ENCODE measurements at regions not wholly inside any gene's neighbourhood (a gene's known extent, or its start where the extent isn't known, plus 50 kb on each side); places are given as distances from the start of the nearest gene placed in this dataset.

GRCh38 chr15:96225642-96226259 is 104.7 kb upstream of the NR2F2 start:
- Mint-ChIP-seq H3K27me3 (peaks cover 0 to 47% (median 15%) of the 10 kb centered on the region in 5 donors), H3K4me1 (no peaks in the 10 kb centered on the region), H3K9me3 (peaks cover 0 to 11% (median 0%) of the 10 kb centered on the region in 9 donors), H3K4me3 (no peak overlapping the region), H3K36me3 (no peaks in the 10 kb centered on the region), H3K27ac (no peak overlapping the region)
- POLR2A ChIA-PET: no interaction called here
- ATAC-seq (no peak), DNase-seq (no peak)

GRCh38 chr15:96230526-96231181 is 99.8 kb upstream of the NR2F2 start:
- no peak for DNase-seq
- peaks cover 0 to 11% (median 2%) of the 10 kb centered on the region in 9 donors for H3K9me3 Mint-ChIP-seq
- H3K4me3 Mint-ChIP-seq: no peak overlapping the region
- H3K27me3 Mint-ChIP-seq: peaks cover 0 to 21% (median 0%) of the 10 kb centered on the region in 5 donors
- no peak overlapping the region for H3K27ac Mint-ChIP-seq
- ATAC-seq: no peak
- H3K4me1 Mint-ChIP-seq: no peaks in the 10 kb centered on the region
- H3K36me3 Mint-ChIP-seq: no peaks in the 10 kb centered on the region
- POLR2A ChIA-PET: no interaction called here

DNA sequence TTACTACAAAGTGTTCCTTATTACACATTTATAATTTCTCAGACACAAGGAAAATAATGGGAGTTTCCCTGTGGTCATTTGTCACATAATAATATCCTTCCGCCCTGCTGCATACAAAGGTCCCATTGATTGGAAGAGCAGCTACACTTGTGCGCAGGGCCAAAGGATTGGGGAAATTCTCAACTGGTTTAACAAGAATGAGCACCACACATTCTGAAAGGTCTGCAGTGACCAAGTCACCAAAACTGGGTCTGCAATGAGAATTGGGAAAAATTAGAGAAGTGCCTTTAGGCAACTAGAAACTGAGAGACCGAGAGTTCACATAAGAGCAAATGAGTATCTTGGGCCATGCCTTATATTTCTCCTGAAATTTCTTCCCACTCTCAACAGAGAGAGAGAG is 98.2 kb upstream of the NR2F2 start:
- H3K27me3 Mint-ChIP-seq: peaks cover 0 to 9% (median 0%) of the 10 kb centered on the region in 5 donors
- POLR2A ChIA-PET: no interaction called here
- ATAC-seq (no peak), DNase-seq (no peak)
- no peaks in the 10 kb centered on the region for H3K4me1 Mint-ChIP-seq
- no peak overlapping the region for H3K4me3 Mint-ChIP-seq
- no peaks in the 10 kb centered on the region for H3K36me3 Mint-ChIP-seq
- H3K27ac Mint-ChIP-seq: no peak overlapping the region
- peaks cover 0 to 11% (median 0%) of the 10 kb centered on the region in 9 donors for H3K9me3 Mint-ChIP-seq

DNA sequence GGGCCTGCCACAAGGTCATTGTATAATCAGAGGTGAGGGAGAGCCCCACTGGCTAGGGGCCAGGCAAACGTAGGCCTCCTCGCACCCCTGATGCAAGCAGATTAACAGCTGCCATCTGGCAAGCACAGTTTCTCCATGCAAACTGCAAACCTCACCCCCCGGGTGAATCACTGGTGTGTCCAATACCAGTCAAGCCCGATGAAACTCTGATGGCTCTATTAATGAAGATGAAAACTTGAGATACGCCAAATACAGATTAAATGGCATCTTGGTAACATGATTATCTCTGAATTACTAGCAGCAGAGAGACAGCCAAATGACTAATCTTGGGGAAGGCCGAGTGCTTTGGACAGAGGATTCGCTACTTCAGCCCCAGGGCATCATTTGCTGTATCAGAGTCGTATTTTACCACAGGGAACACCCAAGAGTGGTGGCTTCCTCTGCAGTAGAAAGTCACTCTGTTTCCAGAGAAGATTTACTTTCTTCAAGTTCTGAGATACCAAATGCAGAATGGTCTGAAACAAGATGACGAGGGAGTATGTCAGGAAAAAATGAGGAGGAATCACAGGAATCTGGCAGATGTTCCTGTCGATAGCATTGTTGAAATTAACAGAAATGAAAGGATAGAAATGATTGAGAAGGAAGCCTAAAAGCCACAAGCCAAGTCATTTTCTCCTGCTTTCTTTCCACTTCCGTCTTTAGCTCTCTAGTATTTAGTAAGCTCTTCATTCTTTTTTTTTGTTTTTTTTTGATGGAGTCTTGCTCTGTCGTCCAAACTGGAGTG is 96.2 kb upstream of the NR2F2 start:
- Mint-ChIP-seq H3K27me3 (peaks cover 0 to 1% (median 0%) of the 10 kb centered on the region in 5 donors), H3K4me1 (no peaks in the 10 kb centered on the region), H3K4me3 (no peak overlapping the region), H3K9me3 (peaks cover 0 to 11% (median 0%) of the 10 kb centered on the region in 9 donors), H3K36me3 (no peaks in the 10 kb centered on the region), H3K27ac (no peak overlapping the region)
- POLR2A ChIA-PET: no interaction called here
- DNase-seq (no peak), ATAC-seq (no peak)

- Mint-ChIP-seq H3K4me1 (no peaks in the 10 kb centered on the region), H3K36me3 (no peaks in the 10 kb centered on the region), H3K27me3 (peaks cover 0 to 2% (median 0%) of the 10 kb centered on the region in 5 donors), H3K9me3 (peaks cover 0 to 4% (median 0%) of the 10 kb centered on the region in 9 donors), H3K4me3 (no peak overlapping the region), H3K27ac (no peak overlapping the region)
- no peak for DNase-seq
- POLR2A ChIA-PET: no interaction called here
- ATAC-seq: no peak
These were observed 93.5 kb upstream of the NR2F2 start for GRCh38 chr15:96237002-96237401.

DNA sequence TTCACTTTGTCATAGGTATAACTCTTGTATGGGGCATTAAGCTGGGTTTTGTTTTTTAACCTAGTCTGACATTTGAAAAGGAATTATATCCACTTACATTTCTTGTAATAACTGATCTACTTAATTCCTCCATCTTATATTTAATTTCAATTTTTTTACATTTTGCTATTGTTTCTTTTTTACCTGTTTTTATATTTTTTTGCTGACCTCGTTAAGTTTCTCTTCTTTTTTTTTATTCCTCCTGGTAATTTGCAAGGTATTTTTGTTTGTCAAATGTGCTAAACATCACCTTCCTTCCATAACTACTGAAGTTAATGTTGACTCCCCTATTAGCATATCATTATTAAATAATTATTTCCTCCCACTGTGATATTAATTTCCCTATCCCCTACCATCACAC is 87.7 kb upstream of the NR2F2 start:
- no peak overlapping the region for H3K27ac Mint-ChIP-seq
- no peaks in the 10 kb centered on the region for H3K4me1 Mint-ChIP-seq
- no peak for DNase-seq
- H3K9me3 Mint-ChIP-seq: peaks cover 0 to 10% (median 2%) of the 10 kb centered on the region in 9 donors
- ATAC-seq: no peak
- no peak overlapping the region for H3K4me3 Mint-ChIP-seq
- peaks cover 6 to 29% (median 8%) of the 10 kb centered on the region in 5 donors for H3K27me3 Mint-ChIP-seq
- H3K36me3 Mint-ChIP-seq: peaks cover 0 to 5% (median 0%) of the 10 kb centered on the region in 3 donors
- POLR2A ChIA-PET: no interaction called here

DNA sequence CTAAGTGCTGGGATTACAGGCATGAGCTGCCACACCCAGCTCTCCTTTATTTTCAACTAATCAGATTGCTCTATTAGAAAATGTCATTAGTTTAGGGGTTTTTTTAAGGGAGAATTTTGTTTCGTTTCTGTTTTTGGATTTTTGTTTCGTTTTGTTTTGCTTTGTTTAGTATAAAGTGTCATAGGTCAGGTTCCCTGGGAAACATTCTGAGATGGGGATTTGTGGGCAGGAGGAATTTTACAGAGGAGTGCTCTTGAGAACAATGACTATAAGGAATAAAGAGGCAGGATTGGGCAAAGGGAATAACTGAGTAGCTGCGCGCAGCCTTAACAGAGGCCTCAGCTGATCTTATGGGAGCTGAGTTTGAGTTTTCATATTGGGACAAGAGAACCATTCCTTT is 86.8 kb upstream of the NR2F2 start:
- ATAC-seq: no peak
- H3K4me1 Mint-ChIP-seq: no peaks in the 10 kb centered on the region
- peaks cover 0 to 13% (median 4%) of the 10 kb centered on the region in 9 donors for H3K9me3 Mint-ChIP-seq
- H3K27me3 Mint-ChIP-seq: peaks cover 8 to 29% (median 10%) of the 10 kb centered on the region in 5 donors
- no peak overlapping the region for H3K27ac Mint-ChIP-seq
- POLR2A ChIA-PET: no interaction called here
- H3K36me3 Mint-ChIP-seq: peaks cover 0 to 5% (median 0%) of the 10 kb centered on the region in 3 donors
- H3K4me3 Mint-ChIP-seq: no peak overlapping the region
- no peak for DNase-seq

GRCh38 chr15:96245252-96245651 is 85.2 kb upstream of the NR2F2 start:
- POLR2A ChIA-PET: no interaction called here
- no peaks in the 10 kb centered on the region for H3K4me1 Mint-ChIP-seq
- H3K9me3 Mint-ChIP-seq: peaks cover 0 to 13% (median 4%) of the 10 kb centered on the region in 9 donors
- no peak overlapping the region for H3K4me3 Mint-ChIP-seq
- H3K36me3 Mint-ChIP-seq: peaks cover 0 to 5% (median 0%) of the 10 kb centered on the region in 3 donors
- no peak for DNase-seq
- peaks cover 9 to 29% (median 14%) of the 10 kb centered on the region in 5 donors for H3K27me3 Mint-ChIP-seq
- H3K27ac Mint-ChIP-seq: no peak overlapping the region
- ATAC-seq: no peak

GRCh38 chr15:96246057-96246456 is 84.4 kb upstream of the NR2F2 start:
- Mint-ChIP-seq H3K9me3 (peaks cover 2 to 13% (median 4%) of the 10 kb centered on the region in 9 donors), H3K27ac (no peak overlapping the region), H3K4me3 (no peak overlapping the region), H3K36me3 (peaks cover 0 to 5% (median 0%) of the 10 kb centered on the region in 3 donors), H3K4me1 (no peaks in the 10 kb centered on the region), H3K27me3 (peaks cover 11 to 33% (median 16%) of the 10 kb centered on the region in 5 donors)
- POLR2A ChIA-PET: no interaction called here
- no peak for ATAC-seq
- no peak for DNase-seq

DNA sequence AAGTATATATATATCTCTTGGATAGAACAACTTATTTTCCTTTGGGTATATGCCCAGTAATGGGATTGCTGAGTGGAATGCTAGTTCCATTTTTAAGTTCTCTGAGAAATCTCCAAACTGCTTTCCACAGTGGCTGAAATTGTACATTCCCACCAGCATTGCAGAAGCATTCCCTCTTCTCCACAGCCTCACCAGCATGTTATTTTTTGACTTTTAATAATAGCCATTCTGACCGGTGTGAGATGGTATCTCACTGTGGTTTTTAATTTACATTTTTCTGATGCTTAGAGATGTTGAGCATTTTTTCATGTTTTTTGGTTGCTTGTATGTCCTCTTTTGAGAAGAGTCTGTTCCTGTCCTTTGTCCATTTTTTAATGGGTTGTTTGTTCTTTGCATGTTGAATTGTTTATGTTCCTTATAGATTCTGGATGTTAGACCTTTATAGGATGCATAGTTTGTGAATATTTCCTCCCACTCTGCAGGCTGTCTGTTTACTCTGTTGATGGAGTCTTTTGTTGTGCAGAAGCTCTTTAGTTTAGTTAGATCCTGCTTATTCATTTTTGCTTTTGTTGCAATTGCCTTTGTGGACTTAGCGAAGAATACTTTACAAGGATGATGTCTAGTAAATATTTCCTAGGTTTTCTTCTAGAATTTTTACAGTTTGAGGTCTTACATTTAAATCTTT is 82.7 kb upstream of the NR2F2 start:
- no peak overlapping the region for H3K27ac Mint-ChIP-seq
- no peaks in the 10 kb centered on the region for H3K4me1 Mint-ChIP-seq
- POLR2A ChIA-PET: no interaction called here
- no peak overlapping the region for H3K4me3 Mint-ChIP-seq
- H3K9me3 Mint-ChIP-seq: peaks cover 2 to 22% (median 6%) of the 10 kb centered on the region in 9 donors
- no peak for DNase-seq
- peaks cover 0 to 5% (median 0%) of the 10 kb centered on the region in 3 donors for H3K36me3 Mint-ChIP-seq
- H3K27me3 Mint-ChIP-seq: peaks cover 11 to 44% (median 17%) of the 10 kb centered on the region in 5 donors
- no peak for ATAC-seq

- H3K36me3 Mint-ChIP-seq: no peaks in the 10 kb centered on the region
- no peaks in the 10 kb centered on the region for H3K4me1 Mint-ChIP-seq
- no peak for DNase-seq
- H3K9me3 Mint-ChIP-seq: peaks cover 0 to 13% (median 4%) of the 10 kb centered on the region in 9 donors
- H3K4me3 Mint-ChIP-seq: no peak overlapping the region
- H3K27me3 Mint-ChIP-seq: peaks cover 3 to 21% (median 7%) of the 10 kb centered on the region in 5 donors
- ATAC-seq: no peak
- H3K27ac Mint-ChIP-seq: no peak overlapping the region
- POLR2A ChIA-PET: no interaction called here
These were observed 78.4 kb upstream of the NR2F2 start for GRCh38 chr15:96252148-96252547.

DNA sequence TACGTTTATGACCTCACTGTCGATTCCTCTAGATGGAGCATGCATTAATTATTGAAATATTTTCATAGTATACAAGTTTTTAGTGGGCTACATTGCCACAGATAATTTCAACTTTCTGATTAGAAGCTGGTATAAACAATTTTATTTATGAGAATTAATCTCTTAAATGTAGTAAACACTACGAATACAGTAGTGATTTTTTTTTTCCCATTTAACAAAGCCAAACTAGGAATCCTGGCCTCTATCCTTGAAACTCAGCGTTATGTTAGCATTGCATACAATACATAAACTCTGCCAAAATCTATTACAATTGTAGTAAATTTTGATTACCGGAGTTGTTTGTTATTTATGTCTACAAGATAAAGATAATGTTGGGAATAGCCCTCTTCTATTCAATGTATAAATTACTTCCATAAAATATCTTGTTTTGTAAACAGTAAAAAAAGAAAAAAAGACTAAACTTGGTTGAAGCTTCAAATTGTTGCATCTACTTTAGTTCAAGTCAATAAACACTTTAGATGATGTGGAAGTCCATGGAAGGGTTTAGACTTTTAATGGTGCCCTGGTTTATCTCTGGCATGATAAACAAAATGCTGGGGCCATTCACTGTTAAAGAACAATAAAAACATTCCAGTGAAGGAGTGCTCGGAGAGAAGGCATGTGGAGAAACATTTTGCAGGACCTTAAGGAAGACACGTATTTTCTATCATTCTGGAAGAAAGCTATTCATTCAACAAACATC is 77.3 kb upstream of the NR2F2 start:
- no peak for DNase-seq
- Mint-ChIP-seq H3K4me3 (no peak overlapping the region), H3K4me1 (no peaks in the 10 kb centered on the region), H3K27me3 (peaks cover 3 to 21% (median 7%) of the 10 kb centered on the region in 5 donors), H3K27ac (no peak overlapping the region), H3K36me3 (no peaks in the 10 kb centered on the region), H3K9me3 (peaks cover 0 to 13% (median 3%) of the 10 kb centered on the region in 9 donors)
- POLR2A ChIA-PET: no interaction called here
- ATAC-seq: no peak
